Esophagus muscularis mucosa (tissue), 4 donors: ENCODE measurements at regions not wholly inside any gene's neighbourhood (a gene's known extent, or its start where the extent isn't known, plus 50 kb on each side); places are given as distances from the start of the nearest gene placed in this dataset.

Experiments used
- EP300 ChIP-seq: sonication (generic); formaldehyde crosslinking; IDR thresholded peaks from one replicate; pipeline ENCODE4 v1.6.1; 2017; ENCODE audit warnings: antibody characterized with exemption
- POLR2AphosphoS5 ChIP-seq, 2 donors: sonication (generic); formaldehyde crosslinking; IDR thresholded peaks; one replicate each; pipeline ENCODE4 v1.6.1; 2017; ENCODE audit warnings: antibody characterized with exemption in 2 of 2
- TF ChIP-seq, protein P1 (sequence below), 3 experiments: fragments of 200-600 bp in 2 of 3; fragments of 450-650 bp in 1 of 3; sonication (generic) in 2 of 3; IDR thresholded peaks; one replicate each; pipeline ENCODE4 v1.5.1; 2017 to 2019; ENCODE audit warnings: antibody characterized with exemption in 3 of 3, mild to moderate bottlenecking in 2 of 3, moderate library complexity in 1 of 3

DNA sequence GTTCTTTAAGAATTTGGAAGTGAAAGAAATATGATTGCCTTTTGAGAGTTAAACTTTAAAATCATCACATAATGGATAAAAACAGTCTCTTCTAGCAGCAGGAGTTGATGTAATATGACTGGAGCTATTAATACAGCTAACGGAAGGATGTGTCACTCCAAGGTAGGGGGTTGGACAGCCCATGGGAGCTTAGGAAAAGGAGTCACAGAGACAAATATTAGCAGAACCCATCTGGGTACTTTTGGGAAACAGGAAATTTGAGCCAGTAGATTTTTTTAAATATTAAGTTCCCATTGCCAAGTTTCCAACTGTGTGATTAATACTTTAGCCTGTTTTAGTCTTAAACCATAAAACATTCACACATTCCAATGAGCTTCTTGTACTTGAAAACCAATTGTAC lies 164.7 kb upstream of the RIMS1 start:
- TF ChIP-seq, protein P1, sequence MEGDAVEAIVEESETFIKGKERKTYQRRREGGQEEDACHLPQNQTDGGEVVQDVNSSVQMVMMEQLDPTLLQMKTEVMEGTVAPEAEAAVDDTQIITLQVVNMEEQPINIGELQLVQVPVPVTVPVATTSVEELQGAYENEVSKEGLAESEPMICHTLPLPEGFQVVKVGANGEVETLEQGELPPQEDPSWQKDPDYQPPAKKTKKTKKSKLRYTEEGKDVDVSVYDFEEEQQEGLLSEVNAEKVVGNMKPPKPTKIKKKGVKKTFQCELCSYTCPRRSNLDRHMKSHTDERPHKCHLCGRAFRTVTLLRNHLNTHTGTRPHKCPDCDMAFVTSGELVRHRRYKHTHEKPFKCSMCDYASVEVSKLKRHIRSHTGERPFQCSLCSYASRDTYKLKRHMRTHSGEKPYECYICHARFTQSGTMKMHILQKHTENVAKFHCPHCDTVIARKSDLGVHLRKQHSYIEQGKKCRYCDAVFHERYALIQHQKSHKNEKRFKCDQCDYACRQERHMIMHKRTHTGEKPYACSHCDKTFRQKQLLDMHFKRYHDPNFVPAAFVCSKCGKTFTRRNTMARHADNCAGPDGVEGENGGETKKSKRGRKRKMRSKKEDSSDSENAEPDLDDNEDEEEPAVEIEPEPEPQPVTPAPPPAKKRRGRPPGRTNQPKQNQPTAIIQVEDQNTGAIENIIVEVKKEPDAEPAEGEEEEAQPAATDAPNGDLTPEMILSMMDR (IDR thresholded peaks at IDR 0.05) = no peak
- TF ChIP-seq POLR2AphosphoS5 (IDR thresholded peaks at IDR 0.05) = no peak
- TF ChIP-seq EP300 = no peak
